GM12865 (cell line): ENCODE measurements at regions not wholly inside any gene's neighbourhood (a gene's known extent, or its start where the extent isn't known, plus 50 kb on each side); places are given as distances from the start of the nearest gene placed in this dataset.
A peak's percentile ranks its signal among the peaks of the same experiment; 100 is the strongest.

Experiments used
- DNase-seq: peaks from one replicate; pipeline ENCODE4 v3.0.0; 2010; ENCODE audit warnings: low read depth
- H3K4me3 ChIP-seq: 2 replicates; pipeline ENCODE4 v1.5.1; 2011; ENCODE audit warnings: mild to moderate bottlenecking, low read depth, low read length, control low read depth
- CTCF ChIP-seq: IDR thresholded peaks from 2 replicates; pipeline ENCODE4 v1.5.1; 2011; ENCODE audit warnings: low read length, control low read depth, low read depth, inconsistent platforms; ENCODE audit not compliant: insufficient read depth; ENCODE audit errors: missing control alignments

- no peak overlapping the region for H3K4me3 ChIP-seq
- no peak for TF ChIP-seq CTCF
- peak; percentile 47 for DNase-seq
These were observed 114.7 kb upstream of the TLE3 start for GRCh38 chr15:70212286-70212962.

- TF ChIP-seq CTCF = no peak
- peak; percentile 20 for DNase-seq
- no peak overlapping the region for H3K4me3 ChIP-seq
These were observed 112.8 kb upstream of the TLE3 start for GRCh38 chr15:70210528-70210927.

- TF ChIP-seq CTCF = no peak
- DNase-seq = no peak
These were observed 112.4 kb upstream of the TLE3 start for GRCh38 chr15:70210076-70210475.

GRCh38 chr15:70209499-70209898, 111.8 kb upstream of the TLE3 start:
- no peak for DNase-seq
- TF ChIP-seq CTCF = no peak
- H3K4me3 ChIP-seq = no peak overlapping the region

More at GRCh38 chr15:70210076-70210475, 112.4 kb upstream of the TLE3 start:
- H3K4me3 ChIP-seq = no peak overlapping the region

GRCh38 chr15:70208332-70208731, 110.6 kb upstream of the TLE3 start:
- TF ChIP-seq CTCF = no peak
- no peak overlapping the region for H3K4me3 ChIP-seq
- DNase-seq = no peak

GRCh38 chr15:70206668-70207067, 109.0 kb upstream of the TLE3 start:
- TF ChIP-seq CTCF = no peak
- no peak overlapping the region for H3K4me3 ChIP-seq
- no peak for DNase-seq

GRCh38 chr15:70204652-70205051, 106.9 kb upstream of the TLE3 start:
- no peak for DNase-seq
- no peak for TF ChIP-seq CTCF
- no peak overlapping the region for H3K4me3 ChIP-seq
